HCT116 (cell line): ENCODE measurements at regions not wholly inside any gene's neighbourhood (a gene's known extent, or its start where the extent isn't known, plus 50 kb on each side); places are given as distances from the start of the nearest gene placed in this dataset.

Experiments
- ATAC-seq: fragments of 200-7000 bp; cut with Tn5 transposase; 2 replicates; pipeline ENCODE4 v1.9.1; 2020; ENCODE audit warnings: mild to moderate bottlenecking, moderate library complexity
- BruUV-seq: library from RNA; stranded (reverse); fragments of 400-500 nt; replicated peaks from 2 replicates; lab custom pipeline; 2021; lab: Mats Ljungman, UMichigan
- CTCF ChIA-PET: fragments of 300-600 bp; sonication (Branson Sonifier 250); formaldehyde crosslinking; loops from one replicate; lab custom pipeline; 2021; ENCODE audit warnings: antibody characterized with exemption; lab: Charles Lee
- POLR2A ChIA-PET: fragments of 300-600, 350-600 bp; sonication (Branson Sonifier 250); formaldehyde crosslinking; loops from one replicate; lab custom pipeline; 2021; ENCODE audit warnings: antibody characterized with exemption; lab: Charles Lee
- RAD21 ChIA-PET, 2 experiments: fragments of 300-600 bp; sonication (Branson Sonifier 250); formaldehyde crosslinking; loops; one replicate each; lab custom pipeline; 2023; ENCODE audit warnings: low total read pairs in 2 of 2; ENCODE audit not compliant: uncharacterized antibody in 2 of 2, unreplicated experiment in 2 of 2, low non-redundant PET in 1 of 2; lab: Charles Lee
- DNase-seq: peaks from one replicate; pipeline ENCODE4 v3.0.0-alpha.2; 2010; ENCODE audit warnings: low read depth, low spot score
- H2AFZ ChIP-seq: fragments of 200-600 bp; shearing (Covaris generic), sonication (generic); 2 replicates; pipeline ENCODE4 v1.6.1; 2017; ENCODE audit warnings: low read depth, mixed run types, mixed read lengths, antibody characterized with exemption, low read length; ENCODE audit not compliant: poor library complexity, severe bottlenecking
- H3K27ac ChIP-seq: 2 replicates; pipeline ENCODE4 v1.5.1; 2012; ENCODE audit warnings: low read depth, low read length
- H3K27me3 ChIP-seq: fragments of 200-600 bp; sonication (generic); 2 replicates; pipeline ENCODE4 v1.6.1; 2016; ENCODE audit warnings: mixed run types, low read length, mixed read lengths; ENCODE audit not compliant: insufficient read depth
- H3K36me3 ChIP-seq, 2 experiments: fragments of 200-500 bp in 1 of 2; fragments of 200-600 bp in 1 of 2; sonication (Bioruptor generic) in 1 of 2; sonication (generic) in 1 of 2; 2 replicates each; pipeline versions ENCODE4 v1.5.1 to v1.6.1; 2014 to 2016; ENCODE audit warnings: low read length in 2 of 2, inconsistent platforms in 1 of 2, mixed read lengths in 1 of 2, mixed run types in 1 of 2; ENCODE audit not compliant: insufficient read depth in 2 of 2, control insufficient read depth in 1 of 2
- H3K4me1 ChIP-seq, 2 experiments: fragments of 200-600 bp in 1 of 2; sonication (generic) in 1 of 2; 2 replicates each; pipeline versions ENCODE4 v1.5.1 to v1.6.1; 2012 to 2017; ENCODE audit warnings: low read length in 2 of 2, inconsistent platforms in 1 of 2, mild to moderate bottlenecking in 1 of 2, mixed read lengths in 1 of 2, mixed run types in 1 of 2, moderate library complexity in 1 of 2; ENCODE audit not compliant: insufficient read depth in 2 of 2, control insufficient read depth in 1 of 2
- H3K4me2 ChIP-seq: fragments of 200-600 bp; sonication (generic); 2 replicates; pipeline ENCODE4 v1.6.1; 2017; ENCODE audit warnings: mixed run types, low read length, mixed read lengths
- H3K4me3 ChIP-seq, 2 experiments: fragments of 200-600 bp in 1 of 2; sonication (generic) in 1 of 2; replicated peaks in 1 of 2; 2 replicates each; pipeline ENCODE4 v1.5.1; 2011 to 2016; ENCODE audit warnings: low read length in 2 of 2, control low read depth in 1 of 2, low read depth in 1 of 2, mild to moderate bottlenecking in 1 of 2, mixed read lengths in 1 of 2, mixed run types in 1 of 2
- H3K79me2 ChIP-seq: fragments of 200-600 bp; sonication (generic); 2 replicates; pipeline ENCODE4 v1.6.1; 2017; ENCODE audit warnings: mild to moderate bottlenecking, mixed run types, low read length, moderate library complexity, mixed read lengths; ENCODE audit not compliant: insufficient read depth
- H3K9ac ChIP-seq: fragments of 200-600 bp; sonication (generic); 2 replicates; pipeline ENCODE4 v1.6.1; 2016; ENCODE audit warnings: low read length, mixed read lengths
- H3K9me2 ChIP-seq: fragments of 200-600 bp; sonication (generic), shearing (Covaris generic); 2 replicates; pipeline ENCODE4 v1.6.1; 2017; ENCODE audit warnings: mixed run types, mild to moderate bottlenecking, moderate library complexity; ENCODE audit not compliant: insufficient read depth
- H3K9me3 ChIP-seq, 2 experiments: fragments of 200-500 bp in 1 of 2; fragments of 200-600 bp in 1 of 2; sonication (Bioruptor generic) in 1 of 2; sonication (generic) in 1 of 2; 2 replicates each; pipeline ENCODE4 v1.6.1; 2014 to 2017; ENCODE audit warnings: low read length in 2 of 2, mixed read lengths in 2 of 2, inconsistent platforms in 1 of 2, low read depth in 1 of 2, mild to moderate bottlenecking in 1 of 2, mixed run types in 1 of 2, moderate library complexity in 1 of 2; ENCODE audit not compliant: control insufficient read depth in 1 of 2, insufficient read depth in 1 of 2
- H4K20me1 ChIP-seq: fragments of 200-600 bp; sonication (generic), shearing (Covaris generic); 2 replicates; pipeline ENCODE4 v1.6.1; 2017; ENCODE audit warnings: mixed run types, mild to moderate bottlenecking, moderate library complexity; ENCODE audit not compliant: insufficient read depth
- CBX3 ChIP-seq: IDR thresholded peaks from 2 replicates; pipeline ENCODE4 v1.6.1; 2012; ENCODE audit warnings: low read depth
- EGR1 ChIP-seq: IDR thresholded peaks from 2 replicates; pipeline ENCODE4 v1.6.1; 2012; ENCODE audit warnings: low read depth
- EZH2 ChIP-seq: fragments of 200-600 bp; sonication (generic); IDR thresholded peaks from 2 replicates; pipeline ENCODE4 v1.6.1; 2017; ENCODE audit warnings: antibody characterized with exemption, mixed run types
- EZH2phosphoT487 ChIP-seq: fragments of 200-600 bp; IDR thresholded peaks from 2 replicates; pipeline ENCODE4 v1.6.1; 2018; ENCODE audit warnings: antibody characterized with exemption, borderline replicate concordance
- FOSL1 ChIP-seq: IDR thresholded peaks from 2 replicates; pipeline ENCODE4 v1.6.1; 2012; ENCODE audit warnings: low read depth
- JUND ChIP-seq: IDR thresholded peaks from 2 replicates; pipeline ENCODE4 v1.6.1; 2012
- POLR2A ChIP-seq: IDR thresholded peaks from 2 replicates; pipeline ENCODE4 v1.7.0; 2011; ENCODE audit warnings: borderline replicate concordance; ENCODE audit not compliant: insufficient read depth, insufficient read length; ENCODE audit errors: extremely low read depth
- POLR2AphosphoS5 ChIP-seq: IDR thresholded peaks from 2 replicates; pipeline ENCODE4 v1.6.1; 2011; ENCODE audit warnings: mild to moderate bottlenecking, low read depth, low read length, moderate library complexity
- SIN3A ChIP-seq: IDR thresholded peaks from 2 replicates; pipeline ENCODE4 v1.6.1; 2012; ENCODE audit warnings: low read depth
- SP1 ChIP-seq: IDR thresholded peaks from 2 replicates; pipeline ENCODE4 v1.6.1; 2012; ENCODE audit warnings: low read depth
- SRF ChIP-seq: IDR thresholded peaks from 2 replicates; pipeline ENCODE4 v1.6.1; 2012; ENCODE audit warnings: low read depth
- YY1 ChIP-seq: IDR thresholded peaks from 2 replicates; pipeline ENCODE4 v1.6.1; 2011; ENCODE audit warnings: low read length, low read depth, moderate library complexity, mild to moderate bottlenecking; ENCODE audit not compliant: insufficient replicate concordance; ENCODE audit errors: extremely low read depth
- ZFX ChIP-seq: fragments of 450-650 bp; IDR thresholded peaks from 2 replicates; pipeline ENCODE4 v1.6.1; 2017
- ZNF274 ChIP-seq: fragments of 200-500 bp; sonication (Bioruptor generic); IDR thresholded peaks from 2 replicates; pipeline ENCODE4 v1.6.1; 2014; ENCODE audit warnings: mild to moderate bottlenecking, low read depth, low read length, inconsistent platforms
- intact Hi-C: fragments of 100-400 bp; cut with micrococcal nuclease; formaldehyde crosslinking; loops from 2 replicates; pipeline ENCODE4 v1.10.0; 2022
- TF ChIP-seq, protein P1 (sequence below), 3 experiments: fragments of 200-600 bp in 1 of 3; sonication (generic) in 1 of 3; IDR thresholded peaks in 2 of 3; conservative IDR thresholded peaks in 1 of 3; 2 replicates each; pipeline ENCODE4 v1.5.1; 2012 to 2017; ENCODE audit warnings: low read depth in 2 of 3, low read length in 2 of 3, antibody characterized with exemption in 1 of 3, borderline replicate concordance in 1 of 3, control low read depth in 1 of 3, mild to moderate bottlenecking in 1 of 3, mixed read lengths in 1 of 3, mixed run types in 1 of 3, moderate library complexity in 1 of 3; ENCODE audit not compliant: insufficient read depth in 1 of 3
- TF ChIP-seq, protein P2 (sequence below): IDR thresholded peaks from 2 replicates; pipeline ENCODE4 v1.6.1; 2012

DNA sequence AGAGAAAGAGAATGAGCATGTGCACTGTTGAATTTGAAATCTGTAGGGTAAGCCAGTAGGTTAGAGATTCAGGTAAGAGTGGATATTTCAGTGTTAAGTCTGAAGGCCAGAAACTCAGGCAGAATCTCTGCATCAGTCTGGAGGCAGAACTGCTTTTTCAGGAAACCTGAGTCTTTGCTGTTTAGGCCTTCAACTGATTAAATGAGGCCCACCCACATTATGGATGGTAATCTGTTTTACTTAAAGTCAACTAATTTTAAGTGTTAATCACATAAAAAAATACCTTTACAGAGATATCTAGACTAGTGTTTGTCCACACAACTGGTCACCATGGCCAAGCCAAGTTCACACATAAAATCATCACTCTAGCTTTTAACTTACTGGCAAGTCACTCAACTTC, 205.0 kb upstream of the DDHD1 start:
- no peak for DNase-seq
- Histone ChIP-seq H3K9me3 (no peaks in the 10 kb centered on the region), H3K27me3 (no peaks in the 10 kb centered on the region), H3K4me1 (peaks cover 21 to 23% of the 10 kb centered on the region in 2 experiments), H4K20me1 (no peaks in the 10 kb centered on the region), H3K36me3 (no peaks in the 10 kb centered on the region), H3K9me2 (no peaks in the 10 kb centered on the region), H3K4me2 (no peak overlapping the region), H3K27ac (no peak overlapping the region), H3K79me2 (no peaks in the 10 kb centered on the region), H3K4me3 (no peak overlapping the region), H2AFZ (no peak overlapping the region), H3K9ac (no peak overlapping the region)
- no TSS peak for BruUV-seq
- ATAC-seq, result no peak
- intact Hi-C loops, result no loop called here
- no peak for TF ChIP-seq SP1
- no peak for TF ChIP-seq EGR1
- no peak for TF ChIP-seq SIN3A
- no peak for TF ChIP-seq CBX3
- TF ChIP-seq, protein P1, sequence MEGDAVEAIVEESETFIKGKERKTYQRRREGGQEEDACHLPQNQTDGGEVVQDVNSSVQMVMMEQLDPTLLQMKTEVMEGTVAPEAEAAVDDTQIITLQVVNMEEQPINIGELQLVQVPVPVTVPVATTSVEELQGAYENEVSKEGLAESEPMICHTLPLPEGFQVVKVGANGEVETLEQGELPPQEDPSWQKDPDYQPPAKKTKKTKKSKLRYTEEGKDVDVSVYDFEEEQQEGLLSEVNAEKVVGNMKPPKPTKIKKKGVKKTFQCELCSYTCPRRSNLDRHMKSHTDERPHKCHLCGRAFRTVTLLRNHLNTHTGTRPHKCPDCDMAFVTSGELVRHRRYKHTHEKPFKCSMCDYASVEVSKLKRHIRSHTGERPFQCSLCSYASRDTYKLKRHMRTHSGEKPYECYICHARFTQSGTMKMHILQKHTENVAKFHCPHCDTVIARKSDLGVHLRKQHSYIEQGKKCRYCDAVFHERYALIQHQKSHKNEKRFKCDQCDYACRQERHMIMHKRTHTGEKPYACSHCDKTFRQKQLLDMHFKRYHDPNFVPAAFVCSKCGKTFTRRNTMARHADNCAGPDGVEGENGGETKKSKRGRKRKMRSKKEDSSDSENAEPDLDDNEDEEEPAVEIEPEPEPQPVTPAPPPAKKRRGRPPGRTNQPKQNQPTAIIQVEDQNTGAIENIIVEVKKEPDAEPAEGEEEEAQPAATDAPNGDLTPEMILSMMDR (IDR thresholded peaks at IDR 0.05 in 2 of 3, conservative IDR thresholded peaks at IDR 0.05 in 1 of 3; ENCODE audit: borderline replicate concordance in 1 of 3, insufficient read depth in 1 of 3, low read depth in 2 of 3, low read length in 2 of 3), result no peak
- no peak for TF ChIP-seq POLR2AphosphoS5
- no peak for TF ChIP-seq EZH2phosphoT487
- TF ChIP-seq, protein P2, sequence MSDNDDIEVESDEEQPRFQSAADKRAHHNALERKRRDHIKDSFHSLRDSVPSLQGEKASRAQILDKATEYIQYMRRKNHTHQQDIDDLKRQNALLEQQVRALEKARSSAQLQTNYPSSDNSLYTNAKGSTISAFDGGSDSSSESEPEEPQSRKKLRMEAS, result no peak
- no peak for TF ChIP-seq JUND
- TF ChIP-seq ZNF274, result no peak
- no peak for TF ChIP-seq EZH2
- TF ChIP-seq SRF, result no peak
- TF ChIP-seq FOSL1, result no peak
- no peak for TF ChIP-seq POLR2A
- TF ChIP-seq YY1, result no peak
- no peak for TF ChIP-seq ZFX
- ChIA-PET POLR2A (no interaction called here), CTCF (no interaction called here), RAD21 (no interaction called here)
